A204.1 (cell line): ENCODE measurements at regions not wholly inside any gene's neighbourhood (a gene's known extent, or its start where the extent isn't known, plus 50 kb on each side); places are given as distances from the start of the nearest gene placed in this dataset.
A peak's percentile ranks its signal among the peaks of the same experiment; 100 is the strongest.

Experiments
- FAIRE-seq: peaks from 2 replicates; lab custom pipeline; 2012; peaks lifted over from hg19 to GRCh38; lab: Jason Lieb, UNC

- FAIRE-seq: peak; percentile 62
These were observed 223.4 kb upstream of the IL12A start for GRCh38 chr3:159765030-159765859.

DNA sequence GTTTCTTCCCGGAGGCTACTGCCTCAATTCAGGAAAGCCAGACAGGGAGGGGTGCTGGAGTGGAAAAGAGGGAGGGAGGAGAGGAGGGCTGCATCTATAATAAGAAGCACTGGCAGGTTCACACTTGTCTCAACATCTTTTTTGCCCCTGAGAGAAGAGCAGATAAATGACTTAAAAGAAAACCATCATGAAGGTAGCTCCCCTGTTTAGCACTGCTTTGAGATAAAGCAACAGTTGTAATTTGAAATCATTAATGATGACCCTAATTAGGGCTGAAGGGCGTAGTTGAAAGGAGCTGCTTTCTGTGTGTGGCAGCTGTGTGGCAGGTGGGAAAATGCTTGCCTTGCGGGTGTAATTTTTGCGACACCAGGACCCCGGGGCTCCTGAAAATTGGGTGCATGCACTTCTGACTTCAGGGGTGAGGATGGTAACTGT, 222.8 kb upstream of the IL12A start:
- no peak for FAIRE-seq

DNA sequence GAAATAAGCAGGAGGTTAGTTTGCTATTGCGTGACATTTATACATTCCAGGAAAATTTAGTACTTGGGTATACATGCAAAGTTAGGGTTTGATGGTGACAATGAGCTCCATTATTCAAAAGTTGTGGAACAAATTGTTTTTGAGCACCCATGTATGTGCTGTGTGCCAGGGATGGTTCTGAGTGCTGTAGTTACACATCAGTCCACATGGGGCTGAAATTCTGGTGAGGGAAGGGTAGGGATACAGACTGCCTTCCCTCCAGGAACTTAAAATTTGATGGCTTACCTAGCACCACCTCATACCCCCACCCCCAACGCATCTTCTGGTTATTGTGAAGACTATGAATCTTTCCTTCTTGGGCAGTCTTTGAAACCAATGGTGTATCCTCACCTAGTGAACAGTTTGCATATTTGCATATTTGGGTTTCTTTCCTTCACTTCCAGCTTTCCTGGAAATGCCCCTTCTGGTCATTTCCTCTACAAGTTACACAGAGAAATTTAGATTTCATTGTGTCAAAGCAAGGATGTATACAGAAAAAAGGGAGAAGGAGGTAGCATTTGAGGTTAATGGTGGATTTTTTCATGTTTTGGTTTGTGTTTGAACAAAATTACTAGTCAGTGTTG, 222.0 kb upstream of the IL12A start:
- no peak for FAIRE-seq

DNA sequence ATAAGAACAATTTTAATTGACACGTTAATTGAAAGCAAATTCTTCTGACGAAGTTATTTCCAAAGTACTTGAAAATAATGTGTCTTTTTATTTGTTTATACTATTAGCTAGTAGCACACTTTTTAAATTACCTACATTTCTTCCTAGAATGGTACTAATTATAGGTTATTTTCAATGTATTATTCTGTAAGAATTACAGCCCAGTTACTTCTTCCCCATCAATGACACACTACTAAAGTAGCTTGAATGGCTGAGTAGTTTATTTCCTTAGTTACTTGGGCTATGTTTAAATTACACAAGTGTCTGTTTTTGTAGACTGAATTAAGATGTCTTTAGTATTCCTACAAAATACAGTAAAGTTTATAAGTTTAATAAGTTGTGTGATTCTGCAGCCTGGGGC, 217.6 kb upstream of the IL12A start:
- FAIRE-seq: no peak

DNA sequence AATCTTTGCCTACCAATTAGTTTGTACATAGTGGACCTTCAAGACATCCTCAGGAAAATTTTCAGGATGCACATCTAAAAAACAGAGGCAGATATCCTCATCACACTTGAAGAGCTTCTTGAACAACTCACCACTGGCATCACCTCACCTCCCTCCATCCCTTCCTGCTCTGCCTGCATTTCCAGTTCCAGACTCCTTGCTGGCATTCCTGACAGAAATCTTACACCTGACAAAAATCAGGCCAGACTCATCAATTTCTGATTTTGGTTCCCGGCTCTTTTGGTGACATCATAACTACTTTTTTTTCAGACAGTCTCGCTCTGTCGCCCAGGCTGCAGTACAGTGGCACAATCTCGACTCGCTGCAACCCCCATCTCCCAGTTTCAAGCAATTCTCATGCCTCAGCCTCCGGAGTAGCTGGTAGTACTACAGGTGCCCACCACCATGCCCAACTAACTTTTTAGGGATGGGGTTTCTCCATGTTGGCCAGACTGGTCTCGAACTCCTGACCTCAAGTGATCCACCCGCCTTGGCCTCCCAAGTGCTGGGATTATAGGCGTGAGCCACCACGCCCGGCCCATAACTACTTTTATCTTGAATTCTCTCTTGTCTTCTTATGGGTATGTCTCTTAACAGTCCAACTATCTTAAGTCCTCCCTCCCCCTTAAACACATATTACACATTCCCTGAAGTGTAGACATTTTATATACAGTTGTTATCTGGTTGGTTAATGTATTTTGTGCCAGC, 216.6 kb upstream of the IL12A start:
- FAIRE-seq: no peak

- no peak for FAIRE-seq
These were observed 214.9 kb upstream of the IL12A start for GRCh38 chr3:159773706-159774105.

- FAIRE-seq: no peak
These were observed 213.2 kb upstream of the IL12A start for GRCh38 chr3:159775372-159775961.

GRCh38 chr3:159776779-159777178, 211.9 kb upstream of the IL12A start:
- FAIRE-seq: no peak

DNA sequence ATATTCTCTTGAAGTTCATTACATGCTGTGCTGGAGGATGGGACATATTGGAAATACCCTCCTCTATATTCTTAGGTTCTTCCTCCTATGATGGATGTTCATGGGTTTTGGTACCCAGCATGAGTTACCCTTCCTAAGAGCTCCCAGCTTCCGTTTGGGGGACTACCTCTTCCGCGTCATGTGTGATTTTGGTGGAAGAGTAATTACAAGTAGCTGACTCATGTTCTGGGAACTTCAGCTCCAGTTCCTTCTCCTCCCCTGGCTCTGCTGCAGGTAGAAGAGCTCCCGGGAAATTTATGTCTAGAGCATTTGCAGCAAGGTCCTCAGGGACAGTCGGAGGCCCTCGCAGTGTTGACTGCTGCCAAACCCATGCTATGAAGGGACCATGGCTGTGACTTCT, 208.8 kb upstream of the IL12A start:
- no peak for FAIRE-seq

GRCh38 chr3:159781867-159782266, 206.8 kb upstream of the IL12A start:
- FAIRE-seq: no peak

DNA sequence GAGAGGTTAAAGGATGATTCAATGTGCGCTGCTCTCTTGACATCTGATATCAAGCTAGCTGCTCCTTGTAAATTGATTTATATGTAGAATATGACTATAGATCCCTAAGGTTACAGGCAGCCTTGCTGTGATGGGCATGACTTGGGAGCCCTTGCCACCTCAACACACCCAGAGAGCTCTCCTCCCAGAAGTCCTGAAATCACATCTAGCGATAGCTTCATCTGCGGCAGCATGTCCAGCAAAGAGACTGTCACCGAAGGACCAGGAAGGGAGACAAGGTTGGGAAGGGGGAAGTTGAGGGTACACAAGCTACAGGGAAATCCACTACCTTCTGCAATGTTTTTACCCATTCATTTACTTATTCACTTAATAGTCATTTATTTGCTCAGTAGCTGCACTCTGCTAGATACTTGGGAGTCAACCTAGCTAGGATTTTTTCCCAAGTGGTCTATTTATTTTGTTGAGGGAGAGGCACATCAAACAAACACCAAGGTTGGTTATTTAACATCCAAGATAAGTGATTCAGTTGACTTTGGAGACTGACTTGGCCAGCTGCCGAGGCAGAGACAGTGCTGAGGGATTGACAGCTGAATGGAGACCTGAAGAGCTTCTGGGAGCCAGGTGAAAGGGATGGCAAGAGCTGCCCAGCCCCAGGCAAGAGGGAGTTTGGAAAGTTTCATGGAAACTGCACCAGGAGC, 205.8 kb upstream of the IL12A start:
- no peak for FAIRE-seq

DNA sequence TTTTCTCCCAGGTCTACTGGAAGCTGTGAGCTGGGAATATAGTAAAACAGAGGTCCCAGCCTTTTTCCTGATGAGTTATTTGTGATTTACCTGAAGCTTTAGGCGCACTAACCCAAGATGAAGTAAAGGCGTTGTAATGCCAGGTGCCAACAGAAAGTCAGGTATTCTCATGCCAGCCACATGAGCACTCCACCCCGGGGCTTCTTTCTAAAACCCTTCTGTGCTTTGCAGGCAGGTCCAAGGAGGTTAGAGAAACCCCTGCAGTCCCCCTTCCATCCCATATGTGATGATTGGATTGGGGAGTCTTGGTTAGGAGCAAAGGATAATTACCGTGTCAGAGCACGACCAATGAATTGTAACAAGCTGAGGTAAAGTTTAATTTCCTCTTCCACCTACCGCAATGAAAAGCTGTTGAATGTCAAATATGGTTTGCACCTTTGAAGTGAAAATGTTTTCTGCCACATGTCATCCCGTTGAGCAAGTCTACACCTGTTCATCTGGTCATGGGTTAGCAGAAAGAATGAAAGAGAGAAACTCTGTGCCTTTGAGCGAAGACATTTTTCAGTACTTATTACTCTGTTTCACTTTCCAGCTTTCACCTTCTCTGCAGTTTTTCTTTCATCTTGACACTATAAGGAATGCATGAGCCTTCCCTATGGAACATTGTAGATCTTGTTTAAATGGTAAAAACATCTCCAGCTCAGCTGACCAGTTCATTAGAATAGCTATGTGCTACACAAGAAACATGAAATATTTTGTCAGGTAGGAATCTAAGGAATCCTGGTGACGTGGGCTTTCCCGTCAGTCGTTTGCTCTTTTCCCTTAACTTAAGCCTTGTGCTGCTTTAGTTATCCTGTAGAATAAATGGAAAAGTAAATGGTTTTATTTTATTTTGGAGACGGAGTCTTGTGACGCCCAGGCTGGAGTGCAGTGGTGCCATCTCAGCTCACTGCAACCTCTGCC, 204.6 kb upstream of the IL12A start:
- no peak for FAIRE-seq

GRCh38 chr3:159785273-159785708, 203.3 kb upstream of the IL12A start:
- no peak for FAIRE-seq

DNA sequence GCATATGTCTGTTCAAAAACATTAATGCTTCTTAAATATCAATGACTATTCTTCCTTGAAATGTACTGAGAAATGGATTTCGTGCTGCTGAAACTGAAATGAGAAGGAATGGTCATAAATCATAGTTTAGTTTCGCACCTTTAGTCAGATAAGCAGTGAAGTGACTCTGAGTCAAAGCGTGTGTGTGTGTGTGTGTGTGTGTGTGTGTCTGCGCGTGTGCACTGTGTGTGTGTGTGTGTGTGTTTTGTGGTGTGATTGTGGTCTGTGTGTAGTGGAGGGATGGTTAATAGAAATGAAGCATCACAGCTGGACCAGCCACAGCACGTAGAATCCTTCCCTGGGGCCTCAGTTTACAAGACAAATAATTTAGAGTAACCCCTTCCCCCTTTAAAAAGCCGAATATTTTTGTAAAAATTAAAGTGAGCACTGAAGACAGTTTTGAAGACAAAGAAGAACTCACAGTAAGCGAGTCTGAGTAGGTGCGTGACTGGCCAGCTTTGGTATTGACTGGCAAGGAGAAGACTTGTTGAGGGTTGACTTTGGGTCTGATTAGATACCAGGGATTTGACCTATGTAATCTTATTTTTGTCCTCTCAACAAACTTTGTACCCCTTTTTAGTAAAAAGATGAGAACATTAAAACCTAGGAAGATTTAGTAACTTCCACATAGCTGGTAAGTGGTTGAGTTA, 202.0 kb upstream of the IL12A start:
- no peak for FAIRE-seq

GRCh38 chr3:159787178-159787574, 201.5 kb upstream of the IL12A start:
- no peak for FAIRE-seq

DNA sequence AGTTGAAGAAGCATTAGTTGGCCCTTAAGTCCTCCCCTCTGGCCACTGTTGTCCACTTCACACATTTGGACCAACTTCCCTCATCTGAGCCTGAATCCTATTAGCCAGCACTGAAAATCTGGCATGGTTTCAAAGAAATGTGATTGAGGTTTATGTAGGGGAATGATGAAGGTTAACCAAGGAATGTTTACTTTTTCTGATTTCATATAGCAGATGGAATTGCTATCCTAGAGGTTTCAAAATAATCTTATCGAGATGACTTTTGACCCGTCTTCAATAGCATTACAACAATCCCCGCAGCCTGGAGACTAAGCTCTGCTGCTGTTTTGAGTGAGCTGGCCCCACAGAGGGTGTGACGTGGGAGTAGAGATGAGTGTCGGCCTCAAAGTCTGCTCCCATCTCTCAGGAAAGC, 200.8 kb upstream of the IL12A start:
- FAIRE-seq: no peak

- no peak for FAIRE-seq
These were observed 200.3 kb upstream of the IL12A start for GRCh38 chr3:159788291-159788690.

DNA sequence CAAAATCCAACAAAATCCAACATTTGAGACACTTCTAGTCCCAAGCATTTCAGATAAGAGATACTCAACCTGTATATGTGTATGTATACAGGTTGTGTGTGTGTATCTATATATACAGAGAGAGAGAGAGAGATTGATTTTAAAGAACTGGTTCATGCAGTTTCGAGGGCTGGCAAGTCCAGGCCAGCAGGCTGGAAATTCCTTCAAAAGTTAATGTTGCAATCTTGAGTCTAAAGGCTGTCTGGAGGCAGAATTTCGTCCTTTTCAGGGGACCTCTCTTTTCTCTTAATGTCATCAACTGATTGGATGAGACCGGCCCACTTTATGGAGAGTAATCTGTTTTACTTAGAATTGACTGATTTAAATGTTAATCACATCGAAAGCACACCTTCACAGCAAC, 199.6 kb upstream of the IL12A start:
- no peak for FAIRE-seq

- FAIRE-seq: no peak
These were observed 198.6 kb upstream of the IL12A start for GRCh38 chr3:159789742-159790635.
